Loucy (cell line): ENCODE measurements at regions not wholly inside any gene's neighbourhood (a gene's known extent, or its start where the extent isn't known, plus 50 kb on each side); places are given as distances from the start of the nearest gene placed in this dataset.

Experiments
- H2AFZ ChIP-seq: fragments of 200-600 bp; sonication (generic); 2 replicates; pipeline ENCODE4 v1.6.0; 2016; ENCODE audit warnings: antibody characterized with exemption, mild to moderate bottlenecking, low read length, moderate library complexity
- H3F3A ChIP-seq: fragments of 200-600 bp; 2 replicates; pipeline ENCODE4 v1.6.0; 2016; ENCODE audit warnings: antibody characterized with exemption, low read depth, mild to moderate bottlenecking
- H3K27me3 ChIP-seq: fragments of 200-600 bp; sonication (generic); 2 replicates; pipeline ENCODE4 v1.6.1; 2014; ENCODE audit warnings: low read length, mild to moderate bottlenecking; ENCODE audit not compliant: insufficient read depth, poor library complexity, severe bottlenecking
- H3K36me3 ChIP-seq: fragments of 200-600 bp; sonication (generic); 2 replicates; pipeline ENCODE4 v1.6.1; 2016; ENCODE audit warnings: low read length; ENCODE audit not compliant: insufficient read depth
- H3K4me1 ChIP-seq: fragments of 200-600 bp; sonication (generic); 2 replicates; pipeline ENCODE4 v1.5.1; 2014; ENCODE audit warnings: low read length, mild to moderate bottlenecking; ENCODE audit not compliant: insufficient read depth, poor library complexity, severe bottlenecking
- H3K4me2 ChIP-seq: fragments of 200-600 bp; sonication (generic); 2 replicates; pipeline ENCODE4 v1.6.0; 2014; ENCODE audit warnings: antibody characterized with exemption, low read length, low read depth, mild to moderate bottlenecking; ENCODE audit not compliant: poor library complexity, severe bottlenecking
- H3K4me3 ChIP-seq: fragments of 200-600 bp; sonication (generic); 2 replicates; pipeline ENCODE4 v1.5.1; 2014; ENCODE audit warnings: low read length, mild to moderate bottlenecking, mixed read lengths; ENCODE audit not compliant: poor library complexity, severe bottlenecking
- H3K79me2 ChIP-seq: fragments of 200-600 bp; sonication (generic); 2 replicates; pipeline ENCODE4 v1.6.1; 2014; ENCODE audit warnings: low read length; ENCODE audit not compliant: insufficient read depth
- H3K9ac ChIP-seq: fragments of 200-600 bp; sonication (generic); 2 replicates; pipeline ENCODE4 v1.6.0; 2014; ENCODE audit warnings: mild to moderate bottlenecking, low read depth, low read length, moderate library complexity; ENCODE audit not compliant: poor library complexity, severe bottlenecking
- H3K9me2 ChIP-seq: fragments of 200-600 bp; sonication (generic); replicated peaks from 2 replicates; pipeline ENCODE4 v1.6.1; 2016; ENCODE audit warnings: low read depth, low read length, mixed read lengths
- H3K9me3 ChIP-seq: fragments of 200-600 bp; sonication (generic); 2 replicates; pipeline ENCODE4 v1.6.1; 2014; ENCODE audit warnings: mild to moderate bottlenecking, antibody characterized with exemption, low read length, low read depth; ENCODE audit not compliant: insufficient read depth
- H4K20me1 ChIP-seq: fragments of 200-600 bp; sonication (generic); 2 replicates; pipeline ENCODE4 v1.6.0; 2014; ENCODE audit warnings: antibody characterized with exemption, low read length, mild to moderate bottlenecking; ENCODE audit not compliant: insufficient read depth, poor library complexity, severe bottlenecking
- CTCF ChIP-seq: fragments of 200-600 bp; sonication (generic); conservative IDR thresholded peaks from 2 replicates; pipeline ENCODE4 v1.5.1; 2014; ENCODE audit warnings: mild to moderate bottlenecking, antibody characterized with exemption, low read length
- EZH2phosphoT487 ChIP-seq: fragments of 200-600 bp; IDR thresholded peaks from 2 replicates; pipeline ENCODE4 v1.6.1; 2018; ENCODE audit warnings: antibody characterized with exemption, mild to moderate bottlenecking, moderate library complexity, borderline replicate concordance

- Histone ChIP-seq H3K9ac (no peak overlapping the region), H2AFZ (no peak overlapping the region), H3K36me3 (no peaks in the 10 kb centered on the region), H3K9me2 (no peaks in the 10 kb centered on the region), H3K9me3 (no peaks in the 10 kb centered on the region), H3K79me2 (no peaks in the 10 kb centered on the region), H4K20me1 (no peaks in the 10 kb centered on the region), H3K4me3 (no peak overlapping the region), H3F3A (no peaks in the 10 kb centered on the region), H3K4me1 (no peaks in the 10 kb centered on the region), H3K4me2 (no peak overlapping the region), H3K27me3 (no peaks in the 10 kb centered on the region)
- TF ChIP-seq CTCF (no peak), EZH2phosphoT487 (no peak)
These were observed 239.1 kb upstream of the MEIS2 start for GRCh38 chr15:37339437-37339836.

GRCh38 chr15:37339856-37340255 lies 239.5 kb upstream of the MEIS2 start:
- no peaks in the 10 kb centered on the region for H3K27me3 ChIP-seq
- no peak overlapping the region for H3K9ac ChIP-seq
- H3K9me3 ChIP-seq, result no peaks in the 10 kb centered on the region
- H3K36me3 ChIP-seq, result no peaks in the 10 kb centered on the region
- no peak overlapping the region for H3K4me3 ChIP-seq
- H3K9me2 ChIP-seq, result no peaks in the 10 kb centered on the region
- no peaks in the 10 kb centered on the region for H3K79me2 ChIP-seq
- H3F3A ChIP-seq, result no peaks in the 10 kb centered on the region
- H3K4me1 ChIP-seq, result no peaks in the 10 kb centered on the region
- H4K20me1 ChIP-seq, result no peaks in the 10 kb centered on the region
- no peak overlapping the region for H3K4me2 ChIP-seq
- no peak overlapping the region for H2AFZ ChIP-seq
- TF ChIP-seq EZH2phosphoT487, result no peak

- H3K9me3 ChIP-seq, result no peaks in the 10 kb centered on the region
- no peaks in the 10 kb centered on the region for H3K79me2 ChIP-seq
- H3K4me2 ChIP-seq, result no peak overlapping the region
- no peak overlapping the region for H2AFZ ChIP-seq
- no peaks in the 10 kb centered on the region for H3K27me3 ChIP-seq
- no peaks in the 10 kb centered on the region for H3F3A ChIP-seq
- no peaks in the 10 kb centered on the region for H3K4me1 ChIP-seq
- H3K9ac ChIP-seq, result no peak overlapping the region
- TF ChIP-seq CTCF (no peak), EZH2phosphoT487 (no peak)
- no peaks in the 10 kb centered on the region for H3K9me2 ChIP-seq
- no peaks in the 10 kb centered on the region for H4K20me1 ChIP-seq
- H3K36me3 ChIP-seq, result no peaks in the 10 kb centered on the region
- no peak overlapping the region for H3K4me3 ChIP-seq
These were observed 240.1 kb upstream of the MEIS2 start for GRCh38 chr15:37340438-37340837.

GRCh38 chr15:37359101-37359892 lies 258.9 kb upstream of the MEIS2 start:
- Histone ChIP-seq H3K4me2 (no peak overlapping the region), H3K9me2 (no peaks in the 10 kb centered on the region), H3K4me3 (no peak overlapping the region), H3K4me1 (no peaks in the 10 kb centered on the region), H3K9me3 (no peaks in the 10 kb centered on the region), H3K27me3 (no peaks in the 10 kb centered on the region), H2AFZ (no peak overlapping the region), H4K20me1 (no peaks in the 10 kb centered on the region), H3F3A (no peaks in the 10 kb centered on the region), H3K79me2 (no peaks in the 10 kb centered on the region), H3K9ac (no peak overlapping the region), H3K36me3 (no peaks in the 10 kb centered on the region)
- TF ChIP-seq EZH2phosphoT487 (no peak), CTCF (no peak)
